GM18499 (cell line): ENCODE measurements at regions not wholly inside any gene's neighbourhood (a gene's known extent, or its start where the extent isn't known, plus 50 kb on each side); places are given as distances from the start of the nearest gene placed in this dataset.
"Not testable (repeated sequence)": the region's sequence is repeated elsewhere in the genome, so short reads cannot be mapped to it uniquely, and the experiment has no call there.

ENCODE experiments used
- ATAC-seq: cut with Tn5 transposase; IDR thresholded peaks from one replicate; pipeline ENCODE4 v1.9.1; 2021; ENCODE audit warnings: moderate number of reproducible peaks; ENCODE audit not compliant: insufficient read depth, unreplicated experiment

DNA sequence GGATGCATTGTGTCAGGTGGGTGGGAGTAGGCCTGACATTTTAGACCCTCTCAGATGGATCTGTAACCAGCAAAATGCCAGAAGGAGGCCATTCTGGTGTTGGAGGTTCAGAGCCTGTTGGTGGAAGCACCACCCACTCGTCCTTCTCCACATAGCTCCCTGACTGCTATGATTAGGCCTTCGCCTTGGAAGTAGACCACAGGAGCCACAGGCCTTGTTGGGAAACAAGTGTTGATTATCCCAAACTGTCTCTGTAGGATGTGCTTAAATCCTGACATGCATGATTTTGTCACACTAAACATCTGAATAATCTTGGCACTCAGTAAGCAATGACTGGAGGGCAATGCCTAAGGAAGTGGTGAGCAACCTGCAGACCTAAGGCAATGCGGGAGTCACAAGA is 117.2 kb upstream of the LY86 start:
- ATAC-seq: no peak

DNA sequence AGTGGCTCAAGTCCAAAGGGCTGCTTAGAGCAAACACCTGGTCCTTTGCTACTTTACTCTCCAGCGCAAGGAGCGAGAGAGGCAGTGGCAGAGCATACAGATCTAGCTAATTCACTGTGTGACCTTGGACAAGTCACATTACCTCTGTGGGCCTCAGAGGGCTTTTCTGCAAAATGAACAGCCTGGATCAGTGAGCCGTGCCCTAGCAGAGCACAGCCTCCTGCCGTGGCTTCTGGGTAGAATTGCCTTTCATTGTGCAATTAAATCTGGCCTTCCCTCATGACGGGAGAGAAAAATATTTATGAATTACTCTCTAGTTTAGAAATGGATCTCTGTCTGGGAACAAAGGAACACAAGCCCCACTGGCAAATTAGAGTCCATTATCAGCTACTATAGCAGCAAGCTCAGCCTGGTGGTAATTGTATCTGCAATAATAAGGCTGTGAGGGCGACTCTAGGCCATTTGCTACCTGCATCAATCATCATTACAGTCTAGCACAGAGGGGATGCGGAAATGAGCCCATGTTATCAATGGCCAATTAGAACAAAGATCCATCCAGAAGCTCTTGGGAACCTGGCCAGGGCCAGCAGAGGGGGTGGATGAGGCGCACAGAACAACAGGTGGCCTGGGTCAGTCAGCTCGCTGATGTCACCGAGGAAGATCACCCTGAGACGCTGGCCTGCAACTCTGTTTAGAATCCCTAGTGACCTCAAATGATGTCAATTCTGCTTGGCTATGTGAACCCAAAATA is 114.2 kb upstream of the LY86 start:
- no peak for ATAC-seq

DNA sequence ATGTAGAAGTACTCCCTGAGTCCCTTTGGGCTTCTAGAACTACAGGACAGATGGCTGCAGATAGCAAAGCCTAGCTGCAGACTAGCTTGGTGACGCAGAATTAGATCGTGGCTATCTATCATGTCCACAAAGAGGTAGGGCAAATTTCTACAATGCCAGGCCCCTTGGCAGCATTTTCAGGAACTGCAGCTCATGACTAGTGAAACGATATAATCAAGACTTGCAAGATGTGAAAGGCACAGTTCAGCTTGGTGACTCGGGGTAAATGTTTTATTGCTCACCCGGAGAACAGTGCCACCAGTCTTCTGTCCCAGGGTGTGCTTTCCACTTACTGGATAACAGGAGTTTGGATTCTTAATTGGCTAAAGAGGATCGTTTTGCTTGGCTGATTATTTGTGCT is 108.7 kb upstream of the LY86 start:
- ATAC-seq: no peak

DNA sequence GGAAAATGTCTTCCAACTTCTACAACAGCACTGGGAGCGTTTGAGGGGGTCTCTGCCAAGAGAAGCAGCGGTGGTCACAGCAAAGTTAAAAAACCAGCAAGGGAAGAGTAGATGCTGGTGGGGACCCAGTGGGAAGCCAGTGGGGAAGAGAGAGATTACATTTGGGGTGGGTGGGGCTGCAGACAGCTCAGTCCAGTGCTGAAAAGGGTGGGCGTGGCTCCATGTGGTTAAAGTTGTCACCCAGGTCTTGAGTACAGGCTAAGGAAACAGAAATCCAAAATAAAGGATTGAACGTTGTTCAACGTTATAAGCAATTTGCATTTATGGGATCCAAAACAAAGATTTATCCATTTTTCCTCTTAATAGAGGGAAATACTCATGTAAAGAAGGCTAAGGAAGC is 106.3 kb upstream of the LY86 start:
- ATAC-seq: no peak

DNA sequence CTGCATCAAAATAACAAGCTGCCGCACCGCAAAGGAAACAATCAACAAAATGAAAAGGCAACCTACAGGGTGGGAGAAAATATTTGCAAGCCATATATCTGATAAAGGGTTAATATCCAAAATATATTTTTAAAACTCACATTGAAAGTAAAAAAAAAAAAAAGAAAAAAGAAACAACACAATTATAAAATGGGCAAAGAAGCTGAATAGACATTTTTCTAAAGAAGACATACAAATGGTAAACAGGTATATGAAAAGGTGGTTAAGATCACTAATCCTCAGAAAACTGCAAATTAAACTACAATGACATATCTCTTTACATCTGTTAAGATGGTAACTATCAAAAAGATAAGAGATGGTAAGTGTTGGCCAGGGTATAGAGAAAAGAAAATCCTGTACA is 105.4 kb upstream of the LY86 start:
- no peak for ATAC-seq

DNA sequence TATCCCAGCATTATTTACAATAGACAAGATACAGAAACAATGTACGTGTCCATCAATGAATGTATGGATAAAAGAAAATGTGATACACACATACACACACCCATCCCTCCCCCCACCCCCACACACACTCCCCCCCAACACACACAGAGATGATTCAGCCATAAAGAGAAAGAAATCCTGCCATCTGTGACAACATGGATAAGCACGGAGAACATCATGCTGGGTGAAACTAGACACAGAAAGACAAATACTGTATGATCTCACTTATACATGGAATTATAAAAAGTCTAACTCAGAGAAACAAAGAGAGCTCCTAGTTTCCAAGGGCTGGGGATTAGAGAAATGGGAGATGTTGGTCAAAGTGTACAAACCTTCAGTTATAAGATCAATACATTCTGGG is 104.8 kb upstream of the LY86 start:
- no peak for ATAC-seq

DNA sequence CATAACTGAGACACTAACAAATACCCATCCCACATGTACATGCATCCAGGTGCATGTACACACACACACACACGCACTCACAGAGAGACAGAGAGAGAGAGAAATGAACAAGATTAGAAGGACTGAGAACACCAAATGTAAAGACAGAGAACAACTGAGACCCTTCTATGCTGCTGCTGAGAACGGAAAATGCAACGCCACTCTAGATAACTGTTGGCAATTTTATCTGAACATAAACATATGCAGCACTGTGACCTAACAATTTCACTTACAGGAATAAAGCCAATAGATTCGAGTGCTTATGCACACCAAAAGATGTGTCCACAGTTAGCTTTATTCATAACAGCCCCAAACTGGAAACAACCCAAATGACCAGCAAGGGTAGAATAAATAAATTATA is 103.8 kb upstream of the LY86 start:
- ATAC-seq: no peak

DNA sequence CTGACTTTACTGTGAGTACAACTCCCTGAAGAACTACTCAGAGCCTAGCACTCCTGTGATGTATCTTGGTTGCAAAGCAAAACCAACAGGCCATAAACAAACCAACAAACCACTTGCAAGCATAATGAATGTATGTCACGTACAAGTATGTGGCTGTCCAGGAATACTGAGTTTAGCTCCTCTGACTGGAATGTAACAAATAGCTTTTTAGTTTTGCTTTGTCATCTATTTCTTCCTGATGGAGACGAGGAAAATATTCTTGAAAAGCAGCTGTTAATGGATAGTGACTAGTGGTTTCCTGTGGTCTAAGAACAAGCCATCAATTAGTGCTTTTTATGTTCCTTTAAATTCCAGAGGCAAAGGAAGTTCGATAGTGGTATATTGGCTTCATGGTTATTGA is 101.9 kb upstream of the LY86 start:
- ATAC-seq: no peak

DNA sequence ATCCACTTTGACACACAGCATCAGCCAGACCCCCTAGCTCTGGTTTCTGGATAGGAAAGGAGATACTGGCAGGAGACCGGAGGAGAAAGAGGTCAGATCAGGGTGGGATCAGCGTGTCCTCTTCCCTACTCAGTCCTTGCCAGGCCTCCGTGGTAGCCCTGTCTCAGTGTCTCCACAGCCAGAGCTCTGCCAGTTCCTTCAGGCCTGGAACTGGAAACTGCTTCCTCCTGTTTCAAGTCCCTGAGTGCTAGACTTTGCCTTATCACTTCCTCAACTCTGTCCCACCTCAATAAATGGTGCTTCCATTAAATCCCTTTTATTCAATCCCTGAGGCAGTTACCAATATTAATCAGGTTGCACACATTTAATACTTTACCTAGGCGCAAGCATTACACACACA is 96.8 kb upstream of the LY86 start:
- no peak for ATAC-seq

DNA sequence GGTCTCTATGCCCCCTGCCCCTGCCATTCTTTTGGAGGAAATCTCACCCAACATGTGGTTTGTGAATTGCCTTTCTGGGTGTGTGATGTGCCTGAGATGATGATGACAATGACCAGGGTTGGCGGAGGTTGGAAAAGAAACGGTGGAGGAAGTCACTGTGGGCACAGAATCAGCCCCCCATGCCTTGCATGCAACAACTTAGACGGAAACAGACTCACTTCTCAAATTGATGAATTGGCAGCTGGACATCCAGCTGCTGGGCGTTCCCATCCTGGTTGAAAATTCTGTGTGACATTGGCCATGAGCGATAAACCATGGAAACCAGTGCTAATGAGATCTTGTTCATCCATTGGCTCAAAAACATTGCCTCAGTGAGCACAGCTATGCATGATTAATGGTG is 95.8 kb upstream of the LY86 start:
- ATAC-seq: no peak

DNA sequence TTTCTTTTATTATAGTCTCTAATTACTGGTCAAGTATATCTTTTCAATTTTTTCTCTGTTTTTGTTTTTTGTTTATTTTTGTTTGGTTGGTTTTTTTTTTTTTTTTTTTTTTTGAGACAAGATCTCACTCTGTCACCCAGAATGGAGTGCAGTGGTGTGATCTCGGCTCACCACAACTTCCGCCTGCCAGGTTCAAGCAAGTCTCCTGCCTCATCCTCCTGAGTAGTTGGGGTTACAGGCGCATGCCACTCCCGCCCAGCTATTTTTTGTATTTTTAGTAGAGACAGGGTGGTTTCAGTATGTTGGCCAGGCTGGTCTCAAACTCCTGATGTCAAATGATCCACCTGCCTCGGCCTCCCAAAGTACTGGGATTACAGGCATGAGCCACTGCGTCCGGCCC is 94.4 kb upstream of the LY86 start:
- not testable (repeated sequence) for ATAC-seq

DNA sequence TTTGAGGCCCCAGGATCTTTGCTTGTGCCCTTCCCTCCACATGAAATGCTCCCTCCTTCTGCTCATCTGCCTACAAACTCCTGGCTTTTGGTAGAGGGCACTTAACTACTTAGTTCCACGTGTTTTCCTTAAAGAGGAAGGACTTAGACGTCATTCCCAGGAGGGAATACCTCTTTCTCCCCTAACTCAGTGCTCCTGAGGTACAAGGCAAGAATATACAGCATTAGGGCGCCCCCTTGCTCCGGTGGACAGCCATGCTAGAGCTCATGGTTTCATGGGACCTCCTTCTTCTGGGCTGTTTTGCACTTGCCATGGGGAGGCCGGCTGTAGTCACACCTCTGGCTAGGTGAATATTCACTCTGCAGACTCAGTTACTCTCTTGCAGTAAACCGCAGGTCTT is 93.8 kb upstream of the LY86 start:
- ATAC-seq: no peak

DNA sequence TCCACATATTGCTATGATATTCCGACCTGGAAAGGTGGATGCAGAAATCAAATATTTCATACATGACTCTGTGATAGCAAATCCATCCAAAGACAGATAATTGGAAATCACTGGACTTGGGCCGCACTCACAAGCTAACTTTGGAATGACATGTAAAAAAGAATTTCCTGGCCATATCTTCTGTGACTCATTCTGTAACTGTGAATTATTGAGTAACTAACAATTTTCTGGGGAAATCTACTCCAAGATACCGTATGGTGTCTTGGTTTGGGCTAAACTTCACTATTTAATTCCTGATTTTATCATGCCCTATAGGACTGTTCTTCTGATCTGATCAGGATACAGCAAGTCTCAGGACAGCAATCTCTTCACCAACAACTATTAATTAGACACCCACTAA is 92.7 kb upstream of the LY86 start:
- no peak for ATAC-seq

DNA sequence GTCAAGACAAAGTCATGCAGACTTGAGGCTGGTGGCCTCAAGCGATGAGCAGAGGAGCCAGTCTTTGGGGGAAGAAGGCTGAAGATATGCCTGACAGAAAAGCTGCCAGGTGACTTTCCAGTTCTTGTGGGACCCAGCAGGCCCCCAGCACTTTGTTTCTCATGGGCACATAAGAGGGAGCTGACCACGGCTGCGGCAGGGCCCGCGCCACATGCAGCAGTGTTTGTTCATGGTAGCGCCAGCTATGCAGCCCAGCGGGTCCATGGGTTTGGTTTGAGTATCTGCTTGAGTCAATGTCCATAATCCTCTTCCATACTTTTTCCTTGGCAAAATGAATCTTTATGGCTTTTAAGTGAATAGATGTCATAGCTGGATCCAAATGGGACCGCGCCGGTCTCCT is 91.0 kb upstream of the LY86 start:
- ATAC-seq: no peak

DNA sequence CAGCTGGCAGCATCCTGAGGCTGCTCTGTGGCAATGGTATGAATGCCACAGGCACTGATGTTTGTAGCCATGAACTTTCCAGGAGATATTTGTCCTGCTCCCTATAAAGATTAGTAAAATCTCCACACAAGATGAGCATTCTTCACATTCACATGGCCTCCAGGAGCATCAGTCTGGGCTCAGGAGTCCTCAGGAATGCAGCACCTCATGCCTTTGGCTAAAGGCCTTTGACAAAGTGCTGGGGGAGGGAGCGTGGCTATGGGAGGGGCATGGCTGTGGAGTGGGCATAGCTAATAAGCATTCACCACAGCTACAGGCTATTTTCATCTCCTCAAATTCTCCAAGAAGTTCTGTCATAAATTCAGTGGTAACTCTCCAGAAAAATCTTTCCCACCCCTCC is 90.5 kb upstream of the LY86 start:
- ATAC-seq: no peak

DNA sequence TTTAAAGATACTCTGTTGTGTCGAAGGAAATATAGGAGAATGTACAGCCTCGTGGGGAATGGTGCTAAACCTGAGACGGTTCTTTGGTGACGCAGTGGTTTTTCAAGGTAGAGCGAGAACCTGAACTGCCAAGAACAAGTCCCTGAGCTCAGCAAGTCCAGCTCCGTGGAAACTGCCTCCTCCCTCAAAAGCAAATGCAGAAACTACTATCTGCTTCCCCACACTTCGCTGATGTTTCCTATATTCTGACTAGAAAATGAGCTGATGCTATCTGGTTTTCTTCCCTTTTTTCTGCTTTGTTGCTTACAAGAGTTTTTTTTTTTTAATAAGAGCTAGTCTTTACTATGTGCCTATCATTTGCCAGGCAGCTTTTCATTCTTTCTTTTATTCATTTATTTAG is 85.3 kb upstream of the LY86 start:
- no peak for ATAC-seq

DNA sequence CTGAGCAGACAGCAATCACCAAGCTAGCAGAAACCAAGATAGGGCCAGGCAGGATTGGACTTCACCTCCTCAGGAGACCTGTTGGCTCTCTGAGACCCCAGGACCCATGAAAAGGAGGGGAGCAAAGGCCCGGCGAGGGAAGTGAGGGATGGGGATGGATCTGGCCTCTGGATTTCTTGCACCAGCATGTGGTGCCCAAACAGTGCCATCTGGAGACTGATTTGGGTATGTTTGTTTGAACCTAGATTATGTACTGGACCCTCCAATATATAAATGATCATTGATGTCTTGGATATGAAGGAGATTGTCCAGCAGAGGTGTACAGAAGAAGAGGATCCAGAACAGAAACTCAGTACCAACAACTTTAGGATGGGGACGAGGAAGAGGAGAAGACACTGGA is 83.4 kb upstream of the LY86 start:
- no peak for ATAC-seq

DNA sequence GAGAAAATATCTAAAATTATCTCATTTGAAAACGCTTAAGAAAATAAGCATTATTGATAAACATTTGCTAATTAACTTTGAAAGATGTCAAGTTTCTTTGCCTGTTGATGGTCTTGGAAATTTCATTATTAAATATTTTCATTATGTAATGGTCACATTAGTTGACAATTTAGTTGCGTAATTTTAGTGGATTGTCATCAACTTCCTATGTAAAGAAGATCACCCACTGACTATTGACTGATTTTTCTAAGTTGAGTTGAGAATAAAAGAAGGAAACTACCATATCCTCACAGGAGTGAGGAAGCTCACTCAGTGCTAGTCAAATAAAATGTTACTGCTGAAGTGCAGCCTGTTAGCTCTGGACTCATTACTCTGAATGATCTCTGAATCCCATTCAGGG is 79.9 kb upstream of the LY86 start:
- no peak for ATAC-seq

DNA sequence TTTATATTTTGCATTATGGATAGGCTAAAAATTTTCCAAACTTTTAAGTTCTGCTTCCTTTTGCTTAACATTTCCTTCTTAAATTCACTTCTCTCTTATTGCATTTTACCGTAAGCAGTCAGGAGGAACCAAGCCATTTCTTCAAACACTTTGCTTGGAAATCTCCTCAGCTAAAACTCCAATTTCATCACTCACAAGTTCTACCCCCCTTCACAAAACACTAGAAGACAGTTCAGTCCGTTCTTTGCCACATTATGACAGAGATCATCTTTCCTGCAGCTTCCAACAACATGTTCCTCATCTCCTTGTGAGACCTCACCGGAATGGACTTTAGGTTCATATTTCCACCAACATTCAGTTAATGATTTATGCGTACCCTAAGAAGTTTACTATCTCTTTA is 79.2 kb upstream of the LY86 start:
- ATAC-seq: no peak

DNA sequence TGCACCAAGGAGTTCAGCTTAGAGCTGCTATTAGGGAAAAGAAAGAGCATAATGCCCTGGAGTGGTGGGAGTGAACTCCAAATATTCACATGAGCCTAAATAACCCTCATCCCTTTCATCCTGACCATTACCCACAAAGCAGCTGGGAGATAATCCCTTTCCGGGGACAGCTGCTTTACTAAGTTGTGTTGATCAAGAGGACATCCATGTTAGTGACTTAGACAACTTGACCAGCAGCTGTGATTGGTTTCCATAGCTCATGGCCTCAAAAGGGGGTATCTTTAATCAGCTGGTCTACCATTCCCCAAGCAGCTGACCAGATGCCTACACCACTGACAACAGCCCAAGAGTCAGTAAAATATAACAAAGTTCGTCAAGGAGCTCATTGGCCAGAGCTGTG is 75.8 kb upstream of the LY86 start:
- no peak for ATAC-seq

DNA sequence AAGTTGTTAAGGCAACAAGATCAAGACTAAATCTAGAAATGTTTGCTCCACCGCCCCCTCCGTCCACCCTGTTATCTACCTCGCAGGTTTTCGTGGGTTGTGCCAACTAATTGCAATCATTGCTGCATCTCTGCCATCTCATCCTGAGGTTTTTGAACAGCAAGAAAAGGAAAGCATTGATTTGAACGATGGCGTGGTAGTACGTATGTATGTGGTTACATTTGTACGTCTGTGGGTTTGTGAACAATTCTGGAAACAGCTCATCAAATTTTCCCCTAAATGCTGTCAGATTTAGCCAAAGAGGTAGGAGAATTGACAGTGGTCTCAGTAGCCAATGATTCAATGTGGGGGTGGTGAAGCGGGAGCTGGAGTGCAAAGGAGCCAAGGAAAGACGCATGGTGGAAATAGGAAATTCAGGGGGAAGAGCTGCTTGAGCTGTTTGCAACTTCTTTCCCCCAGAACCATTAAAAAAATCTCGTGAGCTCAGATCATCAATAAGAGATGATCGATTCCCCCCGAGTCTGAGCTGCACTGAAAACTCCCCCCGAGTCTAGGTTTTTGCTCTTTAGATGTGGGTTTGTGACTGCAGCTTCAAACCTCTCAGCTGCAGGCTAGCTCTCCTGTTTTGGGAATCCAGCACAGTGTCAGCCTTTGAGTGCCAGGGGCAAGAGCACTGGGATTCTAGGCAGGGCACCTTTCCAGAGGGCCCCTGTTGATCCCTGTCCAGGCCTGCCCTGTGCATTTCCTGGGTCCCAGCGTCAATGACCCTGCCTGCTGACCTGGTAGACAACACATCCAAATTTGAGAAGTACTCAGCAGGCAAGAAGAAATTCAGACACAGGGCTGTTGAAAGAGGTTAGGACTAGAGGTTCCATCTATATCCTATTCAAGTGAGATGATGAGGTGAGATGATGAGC is 72.6 kb upstream of the LY86 start:
- ATAC-seq: no peak
